ENCODE measurements at regions not wholly inside any gene's neighbourhood (a gene's known extent, or its start where the extent isn't known, plus 50 kb on each side); places are given as distances from the start of the nearest gene placed in this dataset.

- Mint-ChIP-seq H3K36me3 (no peaks in the 10 kb centered on the region), H3K4me1 (no peaks in the 10 kb centered on the region), H3K27me3 (no peaks in the 10 kb centered on the region), H3K4me3 (no peak overlapping the region), H3K27ac (no peak overlapping the region), H3K9me3 (no peaks in the 10 kb centered on the region)
- POLR2A ChIA-PET = no interaction called here
- DNase-seq (no peak), ATAC-seq (ENCODE audit: low read depth) (no peak)
Observed at GRCh38 chr9:107431461-107431860, 58.1 kb downstream of the KLF4 start.

GRCh38 chr9:107430071-107430470 is 59.5 kb downstream of the KLF4 start:
- Mint-ChIP-seq H3K9me3 (no peaks in the 10 kb centered on the region), H3K36me3 (no peaks in the 10 kb centered on the region), H3K4me1 (peaks cover 2% of the 10 kb centered on the region), H3K27me3 (no peaks in the 10 kb centered on the region), H3K4me3 (no peak overlapping the region), H3K27ac (no peak overlapping the region)
- no peak for DNase-seq
- POLR2A ChIA-PET = no interaction called here
- no peak for ATAC-seq (ENCODE audit: low read depth)

- Mint-ChIP-seq H3K27ac (no peak overlapping the region), H3K4me3 (no peak overlapping the region), H3K4me1 (peaks cover 2% of the 10 kb centered on the region), H3K9me3 (no peaks in the 10 kb centered on the region), H3K27me3 (no peaks in the 10 kb centered on the region), H3K36me3 (no peaks in the 10 kb centered on the region)
- POLR2A ChIA-PET = no interaction called here
- no peak for DNase-seq
- ATAC-seq (ENCODE audit: low read depth) = no peak
Observed at GRCh38 chr9:107426126-107426525, 63.4 kb downstream of the KLF4 start.

GRCh38 chr9:107425101-107426025 is 64.2 kb downstream of the KLF4 start:
- POLR2A ChIA-PET = no interaction called here
- Mint-ChIP-seq H3K4me1 (peaks cover 2% of the 10 kb centered on the region), H3K27ac (no peak overlapping the region), H3K36me3 (no peaks in the 10 kb centered on the region), H3K27me3 (no peaks in the 10 kb centered on the region), H3K4me3 (peak overlapping the region; percentile 47), H3K9me3 (no peaks in the 10 kb centered on the region)
- DNase-seq = peak; percentile 69
- peak; percentile 74 for ATAC-seq (ENCODE audit: low read depth)

- ATAC-seq (ENCODE audit: low read depth) (no peak), DNase-seq (no peak)
- peaks cover 2% of the 10 kb centered on the region for H3K4me1 Mint-ChIP-seq
- H3K4me3 Mint-ChIP-seq = peak overlapping the region; percentile 16
- H3K27ac Mint-ChIP-seq = no peak overlapping the region
- POLR2A ChIA-PET = interaction anchor here (0.6 kb wide), 1 partner anchor 153 kb away, joined by 4 read pairs; no protein-coding TSS in a partner anchor
- H3K9me3 Mint-ChIP-seq = no peaks in the 10 kb centered on the region
- no peaks in the 10 kb centered on the region for H3K27me3 Mint-ChIP-seq
- H3K36me3 Mint-ChIP-seq = no peaks in the 10 kb centered on the region
Observed at GRCh38 chr9:107423540-107423939, 66.0 kb downstream of the KLF4 start.

GRCh38 chr9:107422189-107423185 is 67.1 kb downstream of the KLF4 start:
- Mint-ChIP-seq H3K4me1 (peaks cover 2% of the 10 kb centered on the region), H3K27ac (no peak overlapping the region), H3K9me3 (no peaks in the 10 kb centered on the region), H3K4me3 (no peak overlapping the region), H3K36me3 (no peaks in the 10 kb centered on the region), H3K27me3 (no peaks in the 10 kb centered on the region)
- POLR2A ChIA-PET = interaction anchor here (0.6 kb wide), 1 partner anchor 152 kb away, joined by 4 read pairs; no protein-coding TSS in a partner anchor
- DNase-seq = peak; percentile 27
- peak; percentile 53 for ATAC-seq (ENCODE audit: low read depth)

GRCh38 chr9:107410420-107410819 is 79.1 kb downstream of the KLF4 start:
- no peaks in the 10 kb centered on the region for H3K9me3 Mint-ChIP-seq
- POLR2A ChIA-PET = no interaction called here
- no peaks in the 10 kb centered on the region for H3K36me3 Mint-ChIP-seq
- no peak for ATAC-seq (ENCODE audit: low read depth)
- H3K4me3 Mint-ChIP-seq = no peak overlapping the region
- no peak overlapping the region for H3K27ac Mint-ChIP-seq
- no peaks in the 10 kb centered on the region for H3K4me1 Mint-ChIP-seq
- no peak for DNase-seq
- no peaks in the 10 kb centered on the region for H3K27me3 Mint-ChIP-seq

GRCh38 chr9:107409581-107410389 is 79.8 kb downstream of the KLF4 start:
- H3K36me3 Mint-ChIP-seq = no peaks in the 10 kb centered on the region
- H3K4me1 Mint-ChIP-seq = no peaks in the 10 kb centered on the region
- POLR2A ChIA-PET = no interaction called here
- DNase-seq (no peak), ATAC-seq (ENCODE audit: low read depth) (no peak)
- no peaks in the 10 kb centered on the region for H3K9me3 Mint-ChIP-seq
- no peak overlapping the region for H3K27ac Mint-ChIP-seq
- H3K27me3 Mint-ChIP-seq = no peaks in the 10 kb centered on the region
- H3K4me3 Mint-ChIP-seq = no peak overlapping the region

GRCh38 chr9:107407675-107408074 is 81.9 kb downstream of the KLF4 start:
- no peaks in the 10 kb centered on the region for H3K27me3 Mint-ChIP-seq
- no peak for DNase-seq
- no peak for ATAC-seq (ENCODE audit: low read depth)
- H3K36me3 Mint-ChIP-seq = no peaks in the 10 kb centered on the region
- no peak overlapping the region for H3K27ac Mint-ChIP-seq
- H3K9me3 Mint-ChIP-seq = no peaks in the 10 kb centered on the region
- H3K4me1 Mint-ChIP-seq = no peaks in the 10 kb centered on the region
- H3K4me3 Mint-ChIP-seq = no peak overlapping the region
- POLR2A ChIA-PET = no interaction called here

GRCh38 chr9:107405511-107405910 is 84.1 kb downstream of the KLF4 start:
- POLR2A ChIA-PET = no interaction called here

GRCh38 chr9:107404736-107405135 is 84.8 kb downstream of the KLF4 start:
- POLR2A ChIA-PET = no interaction called here
- no peak overlapping the region for H3K4me3 Mint-ChIP-seq
- no peaks in the 10 kb centered on the region for H3K36me3 Mint-ChIP-seq
- no peak overlapping the region for H3K27ac Mint-ChIP-seq
- ATAC-seq (ENCODE audit: low read depth) (no peak), DNase-seq (no peak)
- no peaks in the 10 kb centered on the region for H3K4me1 Mint-ChIP-seq
- H3K9me3 Mint-ChIP-seq = no peaks in the 10 kb centered on the region
- no peaks in the 10 kb centered on the region for H3K27me3 Mint-ChIP-seq

More at GRCh38 chr9:107405511-107405910, 84.1 kb downstream of the KLF4 start:
- H3K36me3 Mint-ChIP-seq = no peaks in the 10 kb centered on the region
- H3K4me1 Mint-ChIP-seq = no peaks in the 10 kb centered on the region
- no peak overlapping the region for H3K4me3 Mint-ChIP-seq
- H3K27ac Mint-ChIP-seq = no peak overlapping the region
- no peaks in the 10 kb centered on the region for H3K27me3 Mint-ChIP-seq
- H3K9me3 Mint-ChIP-seq = no peaks in the 10 kb centered on the region
- DNase-seq (no peak), ATAC-seq (ENCODE audit: low read depth) (no peak)

- no peak for DNase-seq
- H3K4me3 Mint-ChIP-seq = no peak overlapping the region
- POLR2A ChIA-PET = no interaction called here
- no peak overlapping the region for H3K27ac Mint-ChIP-seq
- H3K9me3 Mint-ChIP-seq = no peaks in the 10 kb centered on the region
- no peak for ATAC-seq (ENCODE audit: low read depth)
- no peaks in the 10 kb centered on the region for H3K36me3 Mint-ChIP-seq
- no peaks in the 10 kb centered on the region for H3K4me1 Mint-ChIP-seq
- H3K27me3 Mint-ChIP-seq = no peaks in the 10 kb centered on the region
Observed at GRCh38 chr9:107404161-107404560, 85.4 kb downstream of the KLF4 start.
